SK-N-SH treated with all-trans-retinoic acid at 6 μM for 48 hours (cell line): ENCODE measurements at regions not wholly inside any gene's neighbourhood (a gene's known extent, or its start where the extent isn't known, plus 50 kb on each side); places are given as distances from the start of the nearest gene placed in this dataset.

Experiments used
- BACH2 ChIP-seq: fragments of 250-450 bp; sonication (Bioruptor Pico); IDR thresholded peaks from 2 replicates; pipeline ENCODE4 v1.9.0; 2021; ENCODE audit warnings: mild to moderate bottlenecking, borderline replicate concordance
- CSDC2 ChIP-seq: fragments of 250-450 bp; sonication (Bioruptor Pico); IDR thresholded peaks from 2 replicates; pipeline ENCODE4 v1.5.0; 2020; ENCODE audit warnings: mild to moderate bottlenecking, moderate library complexity
- ISL1 ChIP-seq: fragments of 250-450 bp; sonication (Bioruptor Pico); IDR thresholded peaks from 2 replicates; pipeline ENCODE4 v2.1.2; 2022; ENCODE audit warnings: mild to moderate bottlenecking, moderate library complexity
- PATZ1 ChIP-seq: fragments of 250-450 bp; sonication (Bioruptor Pico); IDR thresholded peaks from 2 replicates; pipeline ENCODE4 v1.8.0; 2020; ENCODE audit warnings: mild to moderate bottlenecking, moderate library complexity, borderline replicate concordance
- RARB ChIP-seq: fragments of 250-450 bp; sonication (Bioruptor Pico); IDR thresholded peaks from 2 replicates; pipeline ENCODE4 v1.8.0; 2021; ENCODE audit warnings: mild to moderate bottlenecking, moderate library complexity
- TOX ChIP-seq: fragments of 250-450 bp; sonication (Bioruptor Pico); IDR thresholded peaks from 2 replicates; pipeline ENCODE4 v1.8.0; 2021; ENCODE audit warnings: mild to moderate bottlenecking, moderate library complexity, borderline replicate concordance
- TSHZ2 ChIP-seq: fragments of 250-450 bp; sonication (Bioruptor Pico); IDR thresholded peaks from 2 replicates; pipeline ENCODE4 v1.5.0; 2020; ENCODE audit warnings: mild to moderate bottlenecking, moderate library complexity
- ZNF565 ChIP-seq: fragments of 450-650 bp; formaldehyde crosslinking; conservative IDR thresholded peaks from 2 replicates; pipeline ENCODE4 v1.5.0; 2020; ENCODE audit warnings: low read depth, mild to moderate bottlenecking, moderate library complexity

- TF ChIP-seq PATZ1 = no peak
- TF ChIP-seq CSDC2 (CRISPR knock-in tag) = no peak
- TF ChIP-seq BACH2 (CRISPR knock-in tag) = no peak
- no peak for TF ChIP-seq RARB (CRISPR knock-in tag)
- no peak for TF ChIP-seq TOX
- no peak for TF ChIP-seq ZNF565
- no peak for TF ChIP-seq TSHZ2
- TF ChIP-seq ISL1 (CRISPR knock-in tag) = no peak
These were observed 524.2 kb downstream of the ACTL7B start for GRCh38 chr9:108331596-108331995.
